ENCODE measurements at regions not wholly inside any gene's neighbourhood (a gene's known extent, or its start where the extent isn't known, plus 50 kb on each side); places are given as distances from the start of the nearest gene placed in this dataset.

DNA sequence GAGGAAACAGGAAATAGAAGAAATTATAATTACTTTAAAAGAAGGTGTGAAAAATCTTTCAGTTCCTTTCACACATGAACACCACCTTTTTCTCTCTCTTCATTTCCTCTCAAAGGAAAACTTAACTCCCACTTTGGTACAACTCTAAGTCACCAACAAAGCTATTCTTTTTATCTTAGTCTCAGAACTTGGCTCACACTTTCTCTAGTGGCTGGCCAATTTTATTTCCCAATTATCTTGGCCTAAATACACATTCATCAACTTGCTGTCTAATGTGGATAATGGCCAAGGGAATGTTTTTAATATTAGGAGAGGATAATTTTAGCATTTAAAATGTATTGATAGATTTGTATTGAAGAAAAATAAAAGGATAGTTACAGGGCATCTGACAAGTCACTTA lies 64.5 kb upstream of the NAV3 start:
- intact Hi-C loops (cut with micrococcal nuclease; ENCODE audit: unreplicated experiment), result no loop called here
- Histone ChIP-seq H4K20me1 (ENCODE audit: insufficient read depth) (no peaks in the 10 kb centered on the region), H3K9me3 (ENCODE audit: insufficient read depth, low read depth) (no peaks in the 10 kb centered on the region), H2AFZ (no peak overlapping the region), H3K4me3 (no peak overlapping the region), H3F3A (ENCODE audit: insufficient read depth, low read depth) (no peaks in the 10 kb centered on the region), H3K4me1 (replicated peaks; ENCODE audit: insufficient read depth) (no peaks in the 10 kb centered on the region), H3K4me2 (no peak overlapping the region), H3K36me3 (ENCODE audit: low read depth) (no peaks in the 10 kb centered on the region), H3K27ac (no peak overlapping the region), H3K9me2 (ENCODE audit: insufficient read depth) (no peaks in the 10 kb centered on the region), H3K79me2 (ENCODE audit: low read depth) (no peaks in the 10 kb centered on the region), H3K27me3 (ENCODE audit: insufficient read depth, low read depth) (no peaks in the 10 kb centered on the region)
- TF ChIP-seq EZH2 (IDR thresholded peaks at IDR 0.05; ENCODE audit: low read depth), result no peak
- TF ChIP-seq, protein P1, sequence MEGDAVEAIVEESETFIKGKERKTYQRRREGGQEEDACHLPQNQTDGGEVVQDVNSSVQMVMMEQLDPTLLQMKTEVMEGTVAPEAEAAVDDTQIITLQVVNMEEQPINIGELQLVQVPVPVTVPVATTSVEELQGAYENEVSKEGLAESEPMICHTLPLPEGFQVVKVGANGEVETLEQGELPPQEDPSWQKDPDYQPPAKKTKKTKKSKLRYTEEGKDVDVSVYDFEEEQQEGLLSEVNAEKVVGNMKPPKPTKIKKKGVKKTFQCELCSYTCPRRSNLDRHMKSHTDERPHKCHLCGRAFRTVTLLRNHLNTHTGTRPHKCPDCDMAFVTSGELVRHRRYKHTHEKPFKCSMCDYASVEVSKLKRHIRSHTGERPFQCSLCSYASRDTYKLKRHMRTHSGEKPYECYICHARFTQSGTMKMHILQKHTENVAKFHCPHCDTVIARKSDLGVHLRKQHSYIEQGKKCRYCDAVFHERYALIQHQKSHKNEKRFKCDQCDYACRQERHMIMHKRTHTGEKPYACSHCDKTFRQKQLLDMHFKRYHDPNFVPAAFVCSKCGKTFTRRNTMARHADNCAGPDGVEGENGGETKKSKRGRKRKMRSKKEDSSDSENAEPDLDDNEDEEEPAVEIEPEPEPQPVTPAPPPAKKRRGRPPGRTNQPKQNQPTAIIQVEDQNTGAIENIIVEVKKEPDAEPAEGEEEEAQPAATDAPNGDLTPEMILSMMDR (conservative IDR thresholded peaks at IDR 0.05), result no peak
- ChIA-PET POLR2A (ENCODE audit: unreplicated experiment) (no interaction called here), CTCF (no interaction called here)
- BruUV-seq (replicated peaks), result no TSS peak
- no peak for DNase-seq

DNA sequence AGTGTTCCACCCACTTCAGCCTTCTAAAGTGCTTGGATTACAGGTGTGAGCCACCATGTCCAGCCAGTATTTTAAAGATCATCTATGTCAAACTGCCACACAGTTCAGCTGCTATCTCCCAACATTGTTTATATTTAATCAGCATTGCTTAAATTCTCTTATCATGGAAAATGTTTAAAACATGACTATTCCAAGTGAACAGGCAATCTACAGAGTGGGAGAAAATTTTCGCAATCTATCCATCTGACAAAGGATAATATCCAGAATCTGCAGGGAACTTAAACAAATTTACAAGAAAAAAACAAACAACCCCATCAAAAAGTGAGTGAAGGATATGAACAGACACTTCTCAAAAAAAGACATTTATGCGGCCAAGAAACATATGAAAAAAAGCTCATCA lies 69.4 kb upstream of the NAV3 start:
- no TSS peak for BruUV-seq (replicated peaks)
- POLR2A ChIA-PET (ENCODE audit: unreplicated experiment), result no interaction called here
- CTCF ChIA-PET, result no interaction called here

DNA sequence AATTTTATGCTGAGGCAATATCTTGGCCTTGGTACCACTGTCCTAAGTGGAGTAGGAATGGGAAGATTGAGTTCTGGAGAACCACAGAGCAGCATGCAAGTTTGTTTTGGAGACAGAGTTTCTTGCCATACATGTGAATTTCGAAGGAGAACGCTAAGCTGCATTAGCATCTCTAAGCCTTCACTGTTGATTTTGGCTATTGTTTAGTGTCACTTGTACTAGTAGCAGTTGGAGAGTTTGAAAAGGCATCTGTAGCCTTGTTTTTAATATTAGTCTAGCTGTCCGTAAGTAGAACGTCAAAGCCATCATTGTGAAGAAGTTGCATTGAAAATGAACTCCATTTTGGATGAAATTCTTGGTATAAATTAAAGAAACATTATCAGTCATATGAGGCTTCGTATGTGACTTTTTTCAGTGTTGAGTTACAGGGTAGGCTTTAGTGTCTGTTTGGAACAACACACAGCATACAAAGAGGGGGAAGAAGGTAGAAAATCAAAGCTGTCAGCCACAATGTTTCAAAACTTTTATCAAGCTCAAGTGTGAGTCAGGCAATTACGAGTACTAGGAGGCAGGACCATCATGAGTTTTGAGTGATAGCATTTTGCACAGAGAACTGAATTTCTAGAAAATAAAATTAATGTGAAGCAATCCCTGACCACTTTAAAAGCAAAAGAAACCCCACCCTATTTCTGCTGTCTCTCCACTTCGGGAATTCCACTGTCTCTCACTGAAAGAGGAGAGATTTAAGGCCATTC lies 70.2 kb upstream of the NAV3 start:
- no peaks in the 10 kb centered on the region for H3F3A ChIP-seq (ENCODE audit: insufficient read depth, low read depth)
- no peaks in the 10 kb centered on the region for H3K4me1 ChIP-seq (replicated peaks; ENCODE audit: insufficient read depth)
- no peaks in the 10 kb centered on the region for H3K27me3 ChIP-seq (ENCODE audit: insufficient read depth, low read depth)
- H3K79me2 ChIP-seq (ENCODE audit: low read depth), result no peaks in the 10 kb centered on the region
- POLR2A ChIA-PET (ENCODE audit: unreplicated experiment), result no interaction called here
- no peak overlapping the region for H3K4me2 ChIP-seq
- TF ChIP-seq, protein P1 (conservative IDR thresholded peaks at IDR 0.05), result no peak
- TF ChIP-seq EZH2 (IDR thresholded peaks at IDR 0.05; ENCODE audit: low read depth), result no peak
- H3K9me2 ChIP-seq (ENCODE audit: insufficient read depth), result no peaks in the 10 kb centered on the region
- DNase-seq, result no peak
- H3K27ac ChIP-seq, result no peak overlapping the region
- no peak overlapping the region for H3K4me3 ChIP-seq
- intact Hi-C loops (cut with micrococcal nuclease; ENCODE audit: unreplicated experiment), result no loop called here
- H4K20me1 ChIP-seq (ENCODE audit: insufficient read depth), result no peaks in the 10 kb centered on the region
- CTCF ChIA-PET, result no interaction called here
- BruUV-seq (replicated peaks), result no TSS peak
- H2AFZ ChIP-seq, result no peak overlapping the region; the same call in 1 of the 2 replicates
- H3K9me3 ChIP-seq (ENCODE audit: insufficient read depth, low read depth), result no peaks in the 10 kb centered on the region
- H3K36me3 ChIP-seq (ENCODE audit: low read depth), result no peaks in the 10 kb centered on the region

More for the DNA sequence above, 69.4 kb upstream of the NAV3 start:
- Histone ChIP-seq H3K79me2 (ENCODE audit: low read depth) (no peaks in the 10 kb centered on the region), H3K9me3 (ENCODE audit: insufficient read depth, low read depth) (no peaks in the 10 kb centered on the region), H3K36me3 (ENCODE audit: low read depth) (no peaks in the 10 kb centered on the region), H3F3A (ENCODE audit: insufficient read depth, low read depth) (no peaks in the 10 kb centered on the region), H3K27ac (no peak overlapping the region), H3K4me3 (no peak overlapping the region), H4K20me1 (ENCODE audit: insufficient read depth) (no peaks in the 10 kb centered on the region), H3K27me3 (ENCODE audit: insufficient read depth, low read depth) (no peaks in the 10 kb centered on the region), H2AFZ (no peak overlapping the region), H3K9me2 (ENCODE audit: insufficient read depth) (no peaks in the 10 kb centered on the region), H3K4me2 (no peak overlapping the region), H3K4me1 (replicated peaks; ENCODE audit: insufficient read depth) (no peaks in the 10 kb centered on the region)
- no peak for DNase-seq
- intact Hi-C loops (cut with micrococcal nuclease; ENCODE audit: unreplicated experiment), result no loop called here
- no peak for TF ChIP-seq EZH2 (IDR thresholded peaks at IDR 0.05; ENCODE audit: low read depth)
- TF ChIP-seq, protein P1 (conservative IDR thresholded peaks at IDR 0.05), result no peak
